Vagina (tissue), 2 donors: ENCODE measurements at regions not wholly inside any gene's neighbourhood (a gene's known extent, or its start where the extent isn't known, plus 50 kb on each side); places are given as distances from the start of the nearest gene placed in this dataset.
A peak's percentile ranks its signal among the peaks of the same experiment; 100 is the strongest.

ENCODE experiments used
- DNase-seq, 2 donors: peaks; one replicate each; pipeline ENCODE4 v3.0.0-alpha.2; 2017; ENCODE audit errors: extremely low spot score in 2 of 2
- H3K27ac ChIP-seq: fragments of 200-600 bp; sonication (generic); one replicate; pipeline ENCODE4 v1.5.1; 2019
- H3K27me3 ChIP-seq: fragments of 200-600 bp; sonication (generic); one replicate; pipeline ENCODE4 v1.5.1; 2019
- H3K36me3 ChIP-seq, 2 donors: fragments of 200-600 bp; sonication (generic); one replicate each; pipeline ENCODE4 v1.5.1; 2017 to 2019
- H3K4me1 ChIP-seq: fragments of 200-600 bp; sonication (generic); one replicate; pipeline ENCODE4 v1.5.1; 2019
- H3K4me3 ChIP-seq, 2 donors: fragments of 200-600 bp; sonication (generic); 1 replicate in 1 of 2; 2 replicates in 1 of 2; pipeline ENCODE4 v1.5.1; 2016 to 2019
- H3K9me3 ChIP-seq: fragments of 200-600 bp; sonication (generic); one replicate; pipeline ENCODE4 v1.5.1; 2019
- POLR2A ChIP-seq, 2 donors: fragments of 450-650 bp; IDR thresholded peaks; one replicate each; pipeline ENCODE4 v1.6.1; 2017; ENCODE audit warnings: antibody characterized with exemption in 2 of 2, mild to moderate bottlenecking in 2 of 2, moderate library complexity in 2 of 2
- POLR2AphosphoS5 ChIP-seq, 2 donors: sonication (generic); formaldehyde crosslinking; IDR thresholded peaks; one replicate each; pipeline ENCODE4 v1.9.0; 2017; ENCODE audit warnings: antibody characterized with exemption in 2 of 2, mild to moderate bottlenecking in 2 of 2, low read depth in 1 of 2; ENCODE audit not compliant: insufficient read depth in 1 of 2
- intact Hi-C: fragments of 100-400 bp; cut with DNase I; formaldehyde crosslinking; loops from one replicate; pipeline ENCODE4 v1.15.1; 2023
- TF ChIP-seq, protein P1 (sequence below), 3 experiments: fragments of 450-650 bp in 2 of 3; fragments of 200-600 bp in 1 of 3; sonication (generic) in 1 of 3; IDR thresholded peaks; one replicate each; pipeline ENCODE4 v1.5.1; 2017 to 2019; ENCODE audit warnings: antibody characterized with exemption in 3 of 3, mild to moderate bottlenecking in 2 of 3, moderate library complexity in 2 of 3

GRCh38 chr9:78127279-78128225, 95.9 kb upstream of the GNAQ start:
- H3K27ac ChIP-seq, result no peak overlapping the region
- no peak for DNase-seq
- no peaks in the 10 kb centered on the region for H3K4me1 ChIP-seq
- no peak overlapping the region for H3K4me3 ChIP-seq
- H3K9me3 ChIP-seq, result no peaks in the 10 kb centered on the region
- H3K27me3 ChIP-seq, result no peaks in the 10 kb centered on the region
- intact Hi-C loops, result no loop called here
- TF ChIP-seq POLR2A (IDR thresholded peaks at IDR 0.05), result no peak
- no peaks in the 10 kb centered on the region for H3K36me3 ChIP-seq

DNA sequence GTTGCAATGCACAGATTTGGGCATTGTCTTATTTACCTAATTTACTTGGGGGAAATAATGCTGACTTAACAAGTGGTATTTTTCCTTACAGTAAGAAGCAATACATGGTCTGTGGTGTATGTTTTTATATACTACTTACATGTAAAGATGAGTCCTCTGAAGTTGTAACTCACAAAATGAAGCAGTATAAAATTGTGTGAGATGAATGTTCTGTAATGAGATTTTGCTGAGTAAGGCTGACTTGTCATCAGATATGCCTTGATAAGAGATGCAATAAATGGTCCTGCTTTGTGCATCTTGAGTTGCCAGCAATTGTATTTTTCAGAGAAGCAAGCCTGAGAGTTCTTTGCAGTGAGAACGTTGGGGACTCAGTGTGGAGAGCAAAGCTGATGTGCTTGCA, 92.2 kb upstream of the GNAQ start:
- Histone ChIP-seq H3K36me3 (no peaks in the 10 kb centered on the region), H3K4me3 (no peak overlapping the region), H3K4me1 (peaks cover 6% of the 10 kb centered on the region), H3K9me3 (no peaks in the 10 kb centered on the region), H3K27ac (no peak overlapping the region), H3K27me3 (no peaks in the 10 kb centered on the region)
- no peak for TF ChIP-seq POLR2AphosphoS5 (IDR thresholded peaks at IDR 0.05; ENCODE audit: insufficient read depth in 1 of 2, low read depth in 1 of 2)
- TF ChIP-seq, protein P1, sequence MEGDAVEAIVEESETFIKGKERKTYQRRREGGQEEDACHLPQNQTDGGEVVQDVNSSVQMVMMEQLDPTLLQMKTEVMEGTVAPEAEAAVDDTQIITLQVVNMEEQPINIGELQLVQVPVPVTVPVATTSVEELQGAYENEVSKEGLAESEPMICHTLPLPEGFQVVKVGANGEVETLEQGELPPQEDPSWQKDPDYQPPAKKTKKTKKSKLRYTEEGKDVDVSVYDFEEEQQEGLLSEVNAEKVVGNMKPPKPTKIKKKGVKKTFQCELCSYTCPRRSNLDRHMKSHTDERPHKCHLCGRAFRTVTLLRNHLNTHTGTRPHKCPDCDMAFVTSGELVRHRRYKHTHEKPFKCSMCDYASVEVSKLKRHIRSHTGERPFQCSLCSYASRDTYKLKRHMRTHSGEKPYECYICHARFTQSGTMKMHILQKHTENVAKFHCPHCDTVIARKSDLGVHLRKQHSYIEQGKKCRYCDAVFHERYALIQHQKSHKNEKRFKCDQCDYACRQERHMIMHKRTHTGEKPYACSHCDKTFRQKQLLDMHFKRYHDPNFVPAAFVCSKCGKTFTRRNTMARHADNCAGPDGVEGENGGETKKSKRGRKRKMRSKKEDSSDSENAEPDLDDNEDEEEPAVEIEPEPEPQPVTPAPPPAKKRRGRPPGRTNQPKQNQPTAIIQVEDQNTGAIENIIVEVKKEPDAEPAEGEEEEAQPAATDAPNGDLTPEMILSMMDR (IDR thresholded peaks at IDR 0.05), result no peak
- TF ChIP-seq POLR2A (IDR thresholded peaks at IDR 0.05), result no peak
- intact Hi-C loops, result no loop called here
- no peak for DNase-seq

- intact Hi-C loops, result no loop called here
- TF ChIP-seq, protein P1 (IDR thresholded peaks at IDR 0.05), result no peak
- TF ChIP-seq POLR2AphosphoS5 (IDR thresholded peaks at IDR 0.05; ENCODE audit: insufficient read depth in 1 of 2, low read depth in 1 of 2) (no peak), POLR2A (IDR thresholded peaks at IDR 0.05) (no peak)
- no peak overlapping the region for H3K4me3 ChIP-seq
- H3K4me1 ChIP-seq, result peaks cover 6% of the 10 kb centered on the region
- H3K9me3 ChIP-seq, result no peaks in the 10 kb centered on the region
- no peak for DNase-seq
- H3K27me3 ChIP-seq, result no peaks in the 10 kb centered on the region
- no peaks in the 10 kb centered on the region for H3K36me3 ChIP-seq
- H3K27ac ChIP-seq, result no peak overlapping the region
Measured at GRCh38 chr9:78122631-78123030, 91.0 kb upstream of the GNAQ start.

DNA sequence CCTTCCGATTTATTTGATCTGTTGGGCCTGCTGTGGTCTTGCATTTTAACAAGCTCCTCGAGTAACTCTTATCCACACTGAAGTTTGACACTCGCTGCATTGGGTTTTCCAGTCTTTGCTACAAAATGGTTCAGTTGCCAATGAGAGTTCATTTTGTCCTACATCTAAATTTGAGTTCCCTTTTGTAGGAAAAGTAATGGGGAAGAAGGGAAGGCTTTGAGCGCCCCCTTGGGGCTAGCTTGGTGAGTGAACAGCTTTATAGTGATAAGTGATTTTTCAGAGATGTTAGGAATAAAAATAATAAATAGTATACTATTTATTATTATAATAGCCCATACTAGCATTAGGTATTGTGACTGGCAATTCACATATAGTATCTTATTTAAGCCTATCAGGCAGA, 89.9 kb upstream of the GNAQ start:
- Histone ChIP-seq H3K27ac (no peak overlapping the region), H3K9me3 (no peaks in the 10 kb centered on the region), H3K4me1 (peaks cover 6% of the 10 kb centered on the region), H3K27me3 (no peaks in the 10 kb centered on the region), H3K36me3 (no peaks in the 10 kb centered on the region), H3K4me3 (no peak overlapping the region)
- intact Hi-C loops, result no loop called here
- TF ChIP-seq POLR2A (IDR thresholded peaks at IDR 0.05) (no peak), POLR2AphosphoS5 (IDR thresholded peaks at IDR 0.05; ENCODE audit: insufficient read depth in 1 of 2, low read depth in 1 of 2) (no peak)
- TF ChIP-seq, protein P1 (IDR thresholded peaks at IDR 0.05), result peak; percentile 33 to 50 (median 44)
- DNase-seq, result no peak

DNA sequence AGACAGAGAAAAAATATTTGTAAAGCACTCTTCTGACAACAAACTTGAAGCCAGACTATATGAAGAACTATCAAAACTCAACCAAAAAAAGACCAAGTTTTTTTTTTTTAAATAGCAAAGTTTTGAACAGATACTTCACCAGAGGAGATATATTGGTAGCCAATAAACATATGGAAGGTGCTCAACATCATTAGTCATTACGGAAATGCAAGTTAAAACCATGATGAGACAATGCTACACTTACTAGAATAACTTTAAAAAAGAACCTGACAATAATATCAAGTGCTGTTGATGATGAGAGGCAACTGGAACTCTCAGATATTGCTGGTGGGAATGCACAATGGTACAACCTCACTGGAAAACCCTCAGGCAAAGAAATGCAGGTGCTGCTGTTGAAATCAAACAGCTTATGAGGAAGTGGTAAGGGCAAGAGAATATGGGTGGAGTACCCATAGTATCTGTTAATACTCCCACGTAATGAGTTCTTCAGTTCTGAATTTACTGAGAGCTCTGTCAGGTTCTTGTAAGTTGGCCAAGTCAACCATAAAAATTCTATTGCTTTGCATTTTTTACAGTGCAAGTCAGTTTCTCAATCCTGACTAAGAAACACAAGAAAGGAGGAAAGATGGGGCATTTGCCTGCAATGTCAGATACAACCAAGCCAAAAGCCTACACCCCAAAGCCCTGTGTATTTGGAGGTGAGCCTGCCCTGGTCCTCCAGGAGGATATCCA, 87.3 kb upstream of the GNAQ start:
- Histone ChIP-seq H3K4me1 (peaks cover 6% of the 10 kb centered on the region), H3K36me3 (no peaks in the 10 kb centered on the region), H3K27me3 (no peaks in the 10 kb centered on the region), H3K27ac (no peak overlapping the region), H3K9me3 (no peaks in the 10 kb centered on the region), H3K4me3 (no peak overlapping the region)
- TF ChIP-seq, protein P1 (IDR thresholded peaks at IDR 0.05), result no peak
- TF ChIP-seq POLR2AphosphoS5 (IDR thresholded peaks at IDR 0.05; ENCODE audit: insufficient read depth in 1 of 2, low read depth in 1 of 2), result peak in 1 of 2 donors; percentile 46
- DNase-seq, result no peak
- intact Hi-C loops, result no loop called here
